Eye (tissue), 1 donor: ENCODE measurements at regions not wholly inside any gene's neighbourhood (a gene's known extent, or its start where the extent isn't known, plus 50 kb on each side); places are given as distances from the start of the nearest gene placed in this dataset.

Experiments used
- DNase-seq: peaks from one replicate; pipeline ENCODE4 v3.0.0-alpha.2; 2015

GRCh38 chr21:34022627-34023335, 50.6 kb upstream of the MRPS6 start:
- DNase-seq, result peak; percentile 26

GRCh38 chr21:34021726-34022125, 51.7 kb upstream of the MRPS6 start:
- DNase-seq, result no peak

- no peak for DNase-seq
Observed at GRCh38 chr21:34020983-34021553, 52.3 kb upstream of the MRPS6 start.

GRCh38 chr21:34020005-34020847, 53.2 kb upstream of the MRPS6 start:
- DNase-seq, result peak; percentile 15

GRCh38 chr21:34019402-34019801, 54.0 kb upstream of the MRPS6 start:
- DNase-seq, result no peak

GRCh38 chr21:34018910-34019309, 54.5 kb upstream of the MRPS6 start:
- no peak for DNase-seq

- no peak for DNase-seq
Observed at GRCh38 chr21:34018185-34018584, 55.2 kb upstream of the MRPS6 start.

GRCh38 chr21:34017039-34017961, 56.1 kb upstream of the MRPS6 start:
- DNase-seq, result no peak

- DNase-seq, result no peak
Observed at GRCh38 chr21:34012640-34013039, 60.7 kb upstream of the MRPS6 start.

GRCh38 chr21:34011660-34012059, 61.7 kb upstream of the MRPS6 start:
- DNase-seq, result no peak

- no peak for DNase-seq
Observed at GRCh38 chr21:34009193-34009592, 64.2 kb upstream of the MRPS6 start.

GRCh38 chr21:34008618-34009017, 64.8 kb upstream of the MRPS6 start:
- DNase-seq, result no peak

GRCh38 chr21:34006611-34007168, 66.7 kb upstream of the MRPS6 start:
- DNase-seq, result no peak

- no peak for DNase-seq
Observed at GRCh38 chr21:34004974-34005373, 68.4 kb upstream of the MRPS6 start.

- no peak for DNase-seq
Observed at GRCh38 chr21:34004013-34004938, 69.1 kb upstream of the MRPS6 start.

- DNase-seq, result no peak
Observed at GRCh38 chr21:34003428-34003827, 70.0 kb upstream of the MRPS6 start.

GRCh38 chr21:34000375-34000774, 73.0 kb upstream of the MRPS6 start:
- no peak for DNase-seq

- no peak for DNase-seq
Observed at GRCh38 chr21:33998809-33999208, 74.6 kb upstream of the MRPS6 start.

GRCh38 chr21:33998402-33998801, 75.0 kb upstream of the MRPS6 start:
- DNase-seq, result no peak

GRCh38 chr21:33997436-33997835, 75.9 kb upstream of the MRPS6 start:
- no peak for DNase-seq

- DNase-seq, result no peak
Observed at GRCh38 chr21:33994373-33994772, 78.8 kb upstream of the ATP5PO start.
